K562 (cell line): ENCODE measurements at regions not wholly inside any gene's neighbourhood (a gene's known extent, or its start where the extent isn't known, plus 50 kb on each side); places are given as distances from the start of the nearest gene placed in this dataset.

Experiments
- CHD4 ChIP-seq: fragments of 200-600 bp; sonication (generic); IDR thresholded peaks from 3 replicates; pipeline ENCODE4 v1.6.1; 2012; ENCODE audit warnings: low read depth, mild to moderate bottlenecking, mixed read lengths, low read length, inconsistent platforms; ENCODE audit not compliant: insufficient read depth, insufficient replicate concordance, poor library complexity, severe bottlenecking
- CTCF ChIP-seq, 3 experiments: IDR thresholded peaks in 2 of 3; conservative IDR thresholded peaks in 1 of 3; 2 replicates each; pipeline ENCODE4 v1.5.1; 2011 to 2012; ENCODE audit warnings: low read length in 3 of 3, mild to moderate bottlenecking in 3 of 3, control low read depth in 2 of 3, improper control_type of control experiment in 1 of 3, inconsistent platforms in 1 of 3, low read depth in 1 of 3, mixed read lengths in 1 of 3, moderate library complexity in 1 of 3; ENCODE audit not compliant: insufficient read depth in 2 of 3
- EHMT2 ChIP-seq: fragments of 450-650 bp; IDR thresholded peaks from 2 replicates; pipeline ENCODE4 v1.6.1; 2018; ENCODE audit warnings: antibody characterized with exemption
- GABPA ChIP-seq: fragments of 200-800 bp; sonication (Bioruptor generic); conservative IDR thresholded peaks from 2 replicates; pipeline ENCODE4 v1.6.1; 2016; ENCODE audit warnings: low read depth, missing genetic modification characterization, missing compliant biosample characterization
- MAX ChIP-seq: sonication (generic); formaldehyde crosslinking; IDR thresholded peaks from 2 replicates; pipeline ENCODE4 v1.9.0; 2022; ENCODE audit warnings: mild to moderate bottlenecking, missing genetic modification reagents
- POLR2A ChIP-seq: fragments of 450-650 bp; conservative IDR thresholded peaks from 2 replicates; pipeline ENCODE4 v1.6.1; 2016
- SIN3A ChIP-seq, 2 experiments: fragments of 150-350 bp in 1 of 2; IDR thresholded peaks; 2 replicates each; pipeline ENCODE4 v1.6.1; 2011 to 2016; ENCODE audit warnings: borderline replicate concordance in 2 of 2, low read depth in 2 of 2, low read length in 2 of 2, mild to moderate bottlenecking in 2 of 2, moderate library complexity in 2 of 2; ENCODE audit not compliant: control insufficient read depth in 1 of 2
- ZNF217 ChIP-seq: sonication (generic); formaldehyde crosslinking; IDR thresholded peaks from 2 replicates; pipeline ENCODE4 v1.8.0; 2022; ENCODE audit warnings: mild to moderate bottlenecking, missing genetic modification reagents
- ZNF224 ChIP-seq: sonication (generic); formaldehyde crosslinking; IDR thresholded peaks from 2 replicates; pipeline ENCODE4 v1.8.0; 2022; ENCODE audit warnings: mild to moderate bottlenecking, missing genetic modification reagents
- ZNF232 ChIP-seq: sonication (generic); formaldehyde crosslinking; IDR thresholded peaks from 2 replicates; pipeline ENCODE4 v1.8.0; 2022; ENCODE audit warnings: mild to moderate bottlenecking, missing genetic modification reagents

- no peak for TF ChIP-seq GABPA (tag)
- no peak for TF ChIP-seq POLR2A
- TF ChIP-seq CTCF (IDR thresholded peaks at IDR 0.05 in 2 of 3, conservative IDR thresholded peaks at IDR 0.05 in 1 of 3; ENCODE audit: insufficient read depth in 2 of 3, low read depth in 1 of 3, low read length in 3 of 3) = no peak
- TF ChIP-seq EHMT2 = no peak
- no peak for TF ChIP-seq MAX
- TF ChIP-seq SIN3A (IDR thresholded peaks at IDR 0.05; ENCODE audit: borderline replicate concordance in 2 of 2, control insufficient read depth in 1 of 2, low read depth in 2 of 2, low read length in 2 of 2) = no peak
- TF ChIP-seq ZNF224 (CRISPR knock-in tag) = no peak
- no peak for TF ChIP-seq CHD4
- no peak for TF ChIP-seq ZNF232 (CRISPR knock-in tag)
- no peak for TF ChIP-seq ZNF217 (CRISPR knock-in tag)
These were observed 320.2 kb upstream of the UBE2E3 start for GRCh38 chr2:180660207-180660606.
